ENCODE measurements at regions not wholly inside any gene's neighbourhood (a gene's known extent, or its start where the extent isn't known, plus 50 kb on each side); places are given as distances from the start of the nearest gene placed in this dataset.
A peak's percentile ranks its signal among the peaks of the same experiment; 100 is the strongest.

- Histone ChIP-seq H3K4me3 (peak overlapping the region; percentile 2), H3K27ac (no peak overlapping the region), H3K9me3 (no peaks in the 10 kb centered on the region), H3K27me3 (no peaks in the 10 kb centered on the region), H3K36me3 (no peaks in the 10 kb centered on the region), H3K4me1 (peaks cover 12% of the 10 kb centered on the region)
- no peak for DNase-seq
- ATAC-seq: peak; percentile 37
- no peak for TF ChIP-seq CTCF (IDR thresholded peaks at IDR 0.05)
- intact Hi-C loops (cut with DNase I): no loop called here
These were observed 79.7 kb upstream of the MBNL2 start for GRCh38 chr13:97142452-97142851.

GRCh38 chr13:97145057-97145456 is 77.1 kb upstream of the MBNL2 start:
- DNase-seq: no peak
- H3K27me3 ChIP-seq: no peaks in the 10 kb centered on the region
- intact Hi-C loops (cut with DNase I): no loop called here
- no peak for ATAC-seq
- no peaks in the 10 kb centered on the region for H3K9me3 ChIP-seq
- no peaks in the 10 kb centered on the region for H3K36me3 ChIP-seq
- TF ChIP-seq CTCF (IDR thresholded peaks at IDR 0.05): no peak
- no peak overlapping the region for H3K27ac ChIP-seq
- no peak overlapping the region for H3K4me3 ChIP-seq
- H3K4me1 ChIP-seq: peaks cover 12% of the 10 kb centered on the region

- no peak overlapping the region for H3K27ac ChIP-seq
- no peaks in the 10 kb centered on the region for H3K36me3 ChIP-seq
- TF ChIP-seq CTCF (IDR thresholded peaks at IDR 0.05): no peak
- H3K27me3 ChIP-seq: no peaks in the 10 kb centered on the region
- ATAC-seq (no peak), DNase-seq (no peak)
- peaks cover 3% of the 10 kb centered on the region for H3K9me3 ChIP-seq
- intact Hi-C loops (cut with DNase I): no loop called here
- no peaks in the 10 kb centered on the region for H3K4me1 ChIP-seq
- no peak overlapping the region for H3K4me3 ChIP-seq
These were observed 73.2 kb upstream of the MBNL2 start for GRCh38 chr13:97148894-97149293.

GRCh38 chr13:97160421-97160820 is 61.7 kb upstream of the MBNL2 start:
- no peak for ATAC-seq

GRCh38 chr13:97161582-97162231 is 60.4 kb upstream of the MBNL2 start:
- DNase-seq (no peak), ATAC-seq (no peak)
- Histone ChIP-seq H3K9me3 (no peaks in the 10 kb centered on the region), H3K4me1 (no peaks in the 10 kb centered on the region), H3K4me3 (no peak overlapping the region), H3K27me3 (no peaks in the 10 kb centered on the region), H3K27ac (no peak overlapping the region), H3K36me3 (no peaks in the 10 kb centered on the region)
- TF ChIP-seq CTCF (IDR thresholded peaks at IDR 0.05): no peak
- intact Hi-C loops (cut with DNase I): no loop called here

More at GRCh38 chr13:97160421-97160820, 61.7 kb upstream of the MBNL2 start:
- TF ChIP-seq CTCF (IDR thresholded peaks at IDR 0.05): no peak
- H3K36me3 ChIP-seq: no peaks in the 10 kb centered on the region
- no peak overlapping the region for H3K4me3 ChIP-seq
- no peak for DNase-seq
- no peaks in the 10 kb centered on the region for H3K27me3 ChIP-seq
- H3K27ac ChIP-seq: no peak overlapping the region
- intact Hi-C loops (cut with DNase I): no loop called here
- H3K9me3 ChIP-seq: no peaks in the 10 kb centered on the region
- H3K4me1 ChIP-seq: no peaks in the 10 kb centered on the region

Data from upper lobe of right lung (tissue), 1 donor.